NCI-H526 (cell line): ENCODE measurements at regions not wholly inside any gene's neighbourhood (a gene's known extent, or its start where the extent isn't known, plus 50 kb on each side); places are given as distances from the start of the nearest gene placed in this dataset.

Experiments used
- DNase-seq, 2 experiments: peaks; one replicate each; lab custom pipeline; 2025; lab: John Stamatoyannopoulos, UW

- DNase-seq = no peak
These were observed 69.1 kb upstream of the TOP1 start for GRCh38 chr20:40959325-40960092.

- no peak for DNase-seq
These were observed 68.5 kb upstream of the TOP1 start for GRCh38 chr20:40960101-40960500.

- DNase-seq = no peak
These were observed 68.1 kb upstream of the TOP1 start for GRCh38 chr20:40960521-40960956.

GRCh38 chr20:40961176-40961575, 67.4 kb upstream of the TOP1 start:
- no peak for DNase-seq

GRCh38 chr20:40961686-40962640, 66.7 kb upstream of the TOP1 start:
- no peak for DNase-seq

- peak; percentile 62 to 87 for DNase-seq
These were observed 65.7 kb upstream of the TOP1 start for GRCh38 chr20:40962733-40963504.

GRCh38 chr20:40963505-40963845, 65.1 kb upstream of the TOP1 start:
- DNase-seq = no peak

- no peak for DNase-seq
These were observed 63.0 kb upstream of the TOP1 start for GRCh38 chr20:40965671-40966070.

GRCh38 chr20:40966103-40966502, 62.5 kb upstream of the TOP1 start:
- peak; percentile 18 to 53 for DNase-seq

GRCh38 chr20:40966516-40967185, 62.0 kb upstream of the TOP1 start:
- no peak for DNase-seq

GRCh38 chr20:40967700-40968099, 60.9 kb upstream of the TOP1 start:
- DNase-seq = no peak

- peak; percentile 23 to 81 for DNase-seq
These were observed 59.6 kb upstream of the TOP1 start for GRCh38 chr20:40968816-40969562.

GRCh38 chr20:40970218-40970617, 58.4 kb upstream of the TOP1 start:
- no peak for DNase-seq

- no peak for DNase-seq
These were observed 51.4 kb upstream of the TOP1 start for GRCh38 chr20:40977218-40977617.

GRCh38 chr20:40978761-40979160, 49.9 kb upstream of the TOP1 start:
- DNase-seq = no peak
